SK-N-MC (cell line): ENCODE measurements at regions not wholly inside any gene's neighbourhood (a gene's known extent, or its start where the extent isn't known, plus 50 kb on each side); places are given as distances from the start of the nearest gene placed in this dataset.

Experiments used
- EZH2 ChIP-seq: fragments of 200-600 bp; sonication (generic); IDR thresholded peaks from one replicate; pipeline ENCODE4 v1.6.1; 2017; ENCODE audit warnings: antibody characterized with exemption
- FOXP2 ChIP-seq: optimal IDR thresholded peaks from 2 replicates; pipeline ENCODE3; 2011; ENCODE audit warnings: mild to moderate bottlenecking, moderate library complexity; ENCODE audit not compliant: insufficient read depth; ENCODE audit errors: extremely low read length, control extremely low read depth
- POLR2AphosphoS5 ChIP-seq: IDR thresholded peaks from 2 replicates; pipeline ENCODE4 v1.6.1; 2012; ENCODE audit warnings: mild to moderate bottlenecking, low read depth, low read length, borderline replicate concordance

DNA sequence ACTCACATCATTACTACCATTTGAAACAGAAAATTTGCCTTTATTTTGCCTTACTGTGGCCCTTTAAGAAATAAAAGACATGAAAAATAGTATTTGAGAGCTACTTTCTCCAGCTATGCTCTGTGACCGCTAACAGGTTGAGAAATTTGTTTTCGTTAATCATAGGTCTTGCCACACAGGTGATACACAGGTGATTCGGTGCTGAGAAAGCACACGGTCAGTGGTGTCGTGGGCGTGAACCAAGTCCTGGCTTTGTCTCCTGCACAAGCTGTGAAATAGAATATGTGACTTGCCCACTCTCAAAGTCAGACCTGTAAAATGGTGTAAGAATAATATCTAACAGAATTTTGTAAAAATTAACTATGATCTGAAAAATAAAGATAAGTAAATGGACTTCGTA, 155.3 kb upstream of the SLC39A10 start:
- TF ChIP-seq POLR2AphosphoS5 (no peak), EZH2 (no peak), FOXP2 (no peak)
